ENCODE measurements at regions not wholly inside any gene's neighbourhood (a gene's known extent, or its start where the extent isn't known, plus 50 kb on each side); places are given as distances from the start of the nearest gene placed in this dataset.
"Not testable (repeated sequence)": the region's sequence is repeated elsewhere in the genome, so short reads cannot be mapped to it uniquely, and the experiment has no call there.

- not testable (repeated sequence) for H3K27ac ChIP-seq (replicated peaks); H3K4me3 ChIP-seq (replicated peaks; ENCODE audit: insufficient read depth, low read length); H3K27me3 ChIP-seq (ENCODE audit: insufficient read depth, poor library complexity, severe bottlenecking); DNase-seq (ENCODE audit: low read depth in 1 of 2, low spot score in 1 of 2)
Observed at GRCh38 chr18:14998360-14999042, 250.5 kb downstream of the ANKRD30B start.

DNA sequence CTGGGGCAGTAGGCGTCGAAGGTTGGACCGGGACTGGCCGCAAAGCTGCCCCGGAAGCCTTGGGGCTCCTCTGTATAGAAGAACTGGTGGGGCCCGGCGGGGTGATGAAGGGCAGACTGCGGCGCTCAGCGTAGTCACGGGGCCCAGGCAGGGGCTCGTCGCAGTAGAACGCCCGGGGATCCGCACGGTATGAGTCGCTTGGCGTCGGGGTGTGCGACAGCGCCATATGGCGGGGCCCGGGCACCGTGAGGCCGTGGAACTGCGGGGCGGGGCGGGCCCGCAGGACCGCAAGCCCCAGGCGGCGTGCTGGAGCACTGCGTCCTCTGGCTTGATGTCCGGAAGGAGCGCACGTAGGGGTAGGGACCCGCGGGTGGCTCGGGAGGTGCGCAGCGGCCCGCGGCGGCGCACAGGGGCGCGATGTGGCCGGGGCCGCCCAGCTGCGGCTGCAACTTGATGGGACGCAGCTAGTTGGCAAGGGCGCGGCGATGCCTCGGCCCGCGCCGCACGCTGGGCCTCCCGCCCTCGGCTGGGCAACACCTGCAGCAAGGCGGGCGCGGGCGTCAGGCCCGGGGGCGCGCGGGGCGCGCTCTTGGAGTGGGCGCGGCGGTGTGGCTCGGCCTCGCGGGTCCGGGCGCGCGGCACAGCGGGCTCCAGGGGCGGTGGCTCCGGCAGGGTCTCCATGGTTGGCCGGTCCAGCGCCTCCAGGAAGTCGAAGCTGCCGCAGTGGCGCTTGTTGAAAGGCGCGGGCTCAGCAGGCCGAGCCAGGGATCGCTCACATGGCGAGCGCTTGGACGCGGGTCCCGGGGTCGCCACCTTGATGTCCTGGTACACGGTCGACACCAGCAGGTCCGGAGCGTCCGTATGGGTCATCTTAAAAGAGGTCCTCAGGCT lies 251.4 kb downstream of the ANKRD30B start:
- no peak overlapping the region for H3K27ac ChIP-seq (replicated peaks)
- TF ChIP-seq POLR2AphosphoS5 (IDR thresholded peaks at IDR 0.05; ENCODE audit: low read depth): no peak
- no peak for TF ChIP-seq GABPA (IDR thresholded peaks at IDR 0.05; ENCODE audit: low read depth)
- TF ChIP-seq CTCF (IDR thresholded peaks at IDR 0.05; ENCODE audit: insufficient read depth, low read length): no peak
- no peak for TF ChIP-seq REST (IDR thresholded peaks at IDR 0.05; ENCODE audit: insufficient replicate concordance, low read depth)
- TF ChIP-seq SPI1 (IDR thresholded peaks at IDR 0.05; ENCODE audit: borderline replicate concordance, low read depth): no peak
- H3K27me3 ChIP-seq (ENCODE audit: insufficient read depth, poor library complexity, severe bottlenecking): no peaks in the 10 kb centered on the region
- H3K4me3 ChIP-seq (replicated peaks; ENCODE audit: insufficient read depth, low read length): no peak overlapping the region
- no peak for DNase-seq (ENCODE audit: low read depth in 1 of 2, low spot score in 1 of 2)

DNA sequence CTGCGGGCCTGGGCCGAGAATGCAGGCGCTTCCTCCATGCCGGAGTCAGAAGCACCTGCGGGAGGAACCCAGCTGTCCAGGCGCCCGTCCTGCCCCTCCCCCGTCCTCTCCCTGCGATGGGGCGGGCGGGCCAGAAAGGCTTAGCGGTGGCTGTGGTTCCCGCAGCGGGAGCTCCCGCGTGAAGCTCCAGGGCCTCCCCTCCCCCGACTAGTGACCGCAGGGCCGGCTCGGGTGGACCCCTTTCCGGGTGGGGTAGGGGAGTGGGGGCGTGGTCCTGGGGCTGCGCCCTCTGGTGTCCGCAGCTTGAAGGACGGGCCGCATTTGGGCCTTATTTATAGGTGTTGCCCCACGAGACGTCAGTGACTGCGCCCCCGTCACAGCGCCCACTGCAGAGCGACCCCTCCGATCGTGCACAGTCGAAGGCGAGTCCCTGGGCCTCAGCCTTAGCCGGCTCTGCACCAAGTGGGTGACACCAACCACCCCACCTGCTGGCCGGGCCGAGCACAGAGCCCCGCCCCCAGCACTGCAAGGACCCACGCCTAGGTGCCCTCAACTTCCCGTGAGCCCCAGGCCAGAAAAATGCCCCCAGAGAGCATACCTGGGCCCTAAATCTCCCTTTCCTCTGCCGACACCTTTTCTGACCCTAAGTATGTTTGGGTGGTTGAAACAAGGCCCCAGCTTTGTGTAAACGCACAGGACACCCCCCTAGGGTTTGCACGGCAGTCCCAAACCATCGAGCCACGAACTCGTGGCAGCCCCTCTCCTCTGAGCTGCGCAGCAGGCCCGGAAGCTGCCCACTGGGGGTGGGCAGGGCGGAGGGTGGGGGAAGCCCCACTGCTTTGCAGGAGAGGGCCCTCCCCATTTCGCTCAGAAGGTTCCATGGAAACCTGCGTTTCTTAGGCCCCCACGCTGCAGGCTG lies 252.4 kb downstream of the ANKRD30B start:
- DNase-seq (ENCODE audit: low read depth in 1 of 2, low spot score in 1 of 2); H3K27me3 ChIP-seq (ENCODE audit: insufficient read depth, poor library complexity, severe bottlenecking); H3K27ac ChIP-seq (replicated peaks); H3K4me3 ChIP-seq (replicated peaks; ENCODE audit: insufficient read depth, low read length): not testable (repeated sequence)

DNA sequence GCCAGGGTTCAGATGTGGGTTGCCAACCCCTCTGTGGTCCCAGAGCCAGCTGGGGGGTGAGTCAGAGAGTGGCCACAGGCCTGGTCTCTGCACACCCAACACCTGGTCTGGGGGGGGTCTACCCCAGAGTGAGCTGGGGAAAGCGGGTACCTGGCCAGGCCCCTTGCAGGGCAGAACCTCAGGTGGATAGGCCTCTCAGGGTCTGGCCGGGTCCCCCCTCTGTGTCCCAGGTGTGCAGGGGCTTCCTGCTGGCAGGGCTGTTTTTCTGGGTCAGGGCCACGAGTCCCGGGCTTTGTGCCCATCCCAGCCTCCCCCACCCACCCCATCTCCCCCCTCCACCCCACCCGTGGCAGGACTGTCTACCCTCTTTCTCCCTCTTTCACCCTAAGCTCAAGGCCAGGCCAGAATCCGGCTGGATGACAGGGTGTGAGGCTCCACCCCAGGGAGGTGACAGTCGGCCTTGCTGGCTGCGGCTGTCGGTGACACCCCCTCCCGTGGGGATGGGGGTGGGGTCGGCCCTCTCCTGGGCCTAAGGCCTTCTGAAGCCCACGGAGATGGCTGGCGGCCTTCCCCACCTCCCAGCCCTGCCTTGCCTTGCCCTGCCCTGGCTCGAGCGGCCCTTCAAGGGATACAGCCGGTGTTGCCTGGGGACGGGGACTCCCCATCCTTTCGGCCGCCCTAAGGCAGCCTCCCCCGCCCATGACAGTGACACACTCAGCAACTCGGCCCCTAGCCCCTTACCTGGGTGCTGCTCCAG lies 253.2 kb downstream of the ANKRD30B start:
- not testable (repeated sequence) for H3K27ac ChIP-seq (replicated peaks); H3K27me3 ChIP-seq (ENCODE audit: insufficient read depth, poor library complexity, severe bottlenecking); H3K4me3 ChIP-seq (replicated peaks; ENCODE audit: insufficient read depth, low read length); DNase-seq (ENCODE audit: low read depth in 1 of 2, low spot score in 1 of 2)

DNA sequence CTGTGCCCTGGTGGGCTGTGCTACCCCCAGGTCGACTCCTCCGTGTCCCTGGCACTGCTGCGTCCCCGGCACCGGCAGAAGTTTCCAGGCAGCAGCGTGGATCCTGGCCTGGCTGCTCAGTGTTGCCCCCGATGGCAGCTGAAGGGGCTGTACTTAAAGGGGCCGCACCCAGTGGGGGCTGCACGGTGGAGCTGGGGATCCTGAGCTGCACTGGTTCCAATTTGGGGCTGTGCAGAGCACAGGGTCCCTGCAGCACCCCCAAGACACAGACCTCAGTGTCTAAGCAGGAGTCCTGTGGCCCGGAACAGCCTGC lies 253.8 kb downstream of the ANKRD30B start:
- H3K4me3 ChIP-seq (replicated peaks; ENCODE audit: insufficient read depth, low read length); H3K27me3 ChIP-seq (ENCODE audit: insufficient read depth, poor library complexity, severe bottlenecking); H3K27ac ChIP-seq (replicated peaks); DNase-seq (ENCODE audit: low read depth in 1 of 2, low spot score in 1 of 2): not testable (repeated sequence)

DNA sequence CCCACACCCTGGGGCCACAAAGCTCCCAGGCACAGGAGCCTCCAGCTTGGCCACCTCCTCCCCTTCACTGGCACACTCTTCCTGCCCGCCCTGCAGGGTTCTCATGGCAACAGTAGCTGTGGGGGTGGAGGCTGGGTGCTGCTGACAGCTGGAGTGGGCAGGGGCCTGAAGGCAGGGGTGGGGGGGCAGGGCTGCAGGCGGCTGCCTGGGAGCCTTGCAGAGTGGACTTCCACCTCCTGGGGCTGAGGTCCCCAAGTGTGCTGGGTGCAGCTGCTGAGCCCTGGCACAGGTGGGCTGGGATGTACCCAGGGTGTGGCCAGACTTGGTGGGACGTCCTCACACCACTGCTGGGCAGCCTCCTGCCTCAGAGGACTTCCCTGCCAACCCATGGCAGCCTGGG lies 254.8 kb downstream of the ANKRD30B start:
- DNase-seq (ENCODE audit: low read depth in 1 of 2, low spot score in 1 of 2); H3K4me3 ChIP-seq (replicated peaks; ENCODE audit: insufficient read depth, low read length): not testable (repeated sequence)

GRCh38 chr18:15003231-15003630 lies 255.3 kb downstream of the ANKRD30B start:
- not testable (repeated sequence) for H3K27ac ChIP-seq (replicated peaks); DNase-seq (ENCODE audit: low read depth in 1 of 2, low spot score in 1 of 2); H3K4me3 ChIP-seq (replicated peaks; ENCODE audit: insufficient read depth, low read length); H3K27me3 ChIP-seq (ENCODE audit: insufficient read depth, poor library complexity, severe bottlenecking)

More for the DNA sequence above, 254.8 kb downstream of the ANKRD30B start:
- not testable (repeated sequence) for H3K27ac ChIP-seq (replicated peaks); H3K27me3 ChIP-seq (ENCODE audit: insufficient read depth, poor library complexity, severe bottlenecking)

DNA sequence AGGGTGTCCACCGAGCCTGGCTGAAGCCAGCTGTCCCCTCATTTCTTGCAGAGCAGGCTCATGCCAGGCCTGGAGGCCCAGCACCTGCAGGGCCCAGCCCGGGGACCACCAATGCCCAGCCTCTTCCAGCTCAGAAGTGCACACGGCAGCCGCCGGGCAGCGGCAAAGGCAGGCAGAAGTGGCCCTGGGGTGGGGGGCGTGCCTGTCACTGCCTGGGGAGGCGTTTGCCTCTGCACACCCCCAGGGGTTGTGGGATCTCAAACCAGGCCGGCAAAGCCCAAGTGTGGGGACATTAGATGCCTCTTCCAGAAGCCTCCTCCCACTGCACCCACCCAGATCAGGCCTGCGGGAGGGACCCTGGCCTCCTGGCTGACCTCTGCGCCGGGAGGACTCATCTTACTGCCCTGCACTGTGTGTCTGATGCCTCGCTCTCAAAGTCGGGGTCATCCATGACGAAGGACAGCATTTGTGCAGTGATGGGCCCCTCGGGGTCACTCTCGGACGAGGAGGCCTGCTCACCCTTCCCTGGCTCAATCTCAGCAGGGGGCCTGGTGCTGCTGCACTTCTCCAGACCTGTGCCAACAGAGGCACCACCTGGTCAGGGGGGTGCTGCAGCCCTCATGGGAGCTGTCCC lies 255.8 kb downstream of the ANKRD30B start:
- not testable (repeated sequence) for H3K27ac ChIP-seq (replicated peaks); H3K27me3 ChIP-seq (ENCODE audit: insufficient read depth, poor library complexity, severe bottlenecking); DNase-seq (ENCODE audit: low read depth in 1 of 2, low spot score in 1 of 2); H3K4me3 ChIP-seq (replicated peaks; ENCODE audit: insufficient read depth, low read length)

DNA sequence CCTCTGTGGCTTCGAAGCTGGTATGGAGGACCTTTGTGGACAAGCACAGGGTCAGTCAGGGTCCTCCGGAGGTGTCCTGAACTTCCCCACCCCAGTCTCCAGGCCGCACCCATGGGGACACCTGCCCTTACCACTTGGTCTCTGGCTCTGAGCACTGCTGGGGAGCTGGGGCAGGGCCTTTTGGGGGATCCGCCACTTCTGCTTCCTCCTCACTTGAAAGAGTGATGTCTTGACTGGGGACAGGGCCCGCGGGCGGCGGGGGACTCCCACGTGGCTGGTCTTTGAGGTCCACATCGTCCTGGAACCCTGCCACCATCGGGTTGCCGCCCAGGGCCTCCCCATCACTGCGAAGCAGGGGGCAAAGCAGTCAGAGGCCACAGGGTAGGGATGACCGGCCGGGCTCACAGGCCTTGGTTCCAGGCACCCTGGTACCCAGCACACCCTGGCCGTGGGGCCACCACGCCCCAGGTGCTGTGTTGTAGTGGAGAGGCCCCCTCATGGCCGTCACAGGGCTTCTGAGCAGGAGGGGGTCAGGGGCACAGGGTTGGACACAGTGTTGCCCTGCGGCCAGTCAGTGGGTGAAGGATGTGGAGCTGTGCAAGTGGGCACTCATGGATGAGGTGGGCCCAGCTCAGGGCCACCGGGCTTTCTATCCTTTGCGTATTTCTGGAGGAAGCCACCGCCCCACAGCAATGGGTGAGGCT lies 256.4 kb downstream of the ANKRD30B start:
- H3K27ac ChIP-seq (replicated peaks); H3K27me3 ChIP-seq (ENCODE audit: insufficient read depth, poor library complexity, severe bottlenecking); H3K4me3 ChIP-seq (replicated peaks; ENCODE audit: insufficient read depth, low read length); DNase-seq (ENCODE audit: low read depth in 1 of 2, low spot score in 1 of 2): not testable (repeated sequence)
